Jurkat, Clone E6-1 (cell line): ENCODE measurements at regions not wholly inside any gene's neighbourhood (a gene's known extent, or its start where the extent isn't known, plus 50 kb on each side); places are given as distances from the start of the nearest gene placed in this dataset.
A peak's percentile ranks its signal among the peaks of the same experiment; 100 is the strongest.

Experiments used
- DNase-seq: peaks from one replicate; pipeline ENCODE4 v3.0.0-alpha.2; 2011; ENCODE audit warnings: low read depth, low spot score
- H3K4me3 ChIP-seq: 2 replicates; pipeline ENCODE4 v1.5.1; 2011; ENCODE audit warnings: mild to moderate bottlenecking, low read length, control low read depth, moderate library complexity

DNA sequence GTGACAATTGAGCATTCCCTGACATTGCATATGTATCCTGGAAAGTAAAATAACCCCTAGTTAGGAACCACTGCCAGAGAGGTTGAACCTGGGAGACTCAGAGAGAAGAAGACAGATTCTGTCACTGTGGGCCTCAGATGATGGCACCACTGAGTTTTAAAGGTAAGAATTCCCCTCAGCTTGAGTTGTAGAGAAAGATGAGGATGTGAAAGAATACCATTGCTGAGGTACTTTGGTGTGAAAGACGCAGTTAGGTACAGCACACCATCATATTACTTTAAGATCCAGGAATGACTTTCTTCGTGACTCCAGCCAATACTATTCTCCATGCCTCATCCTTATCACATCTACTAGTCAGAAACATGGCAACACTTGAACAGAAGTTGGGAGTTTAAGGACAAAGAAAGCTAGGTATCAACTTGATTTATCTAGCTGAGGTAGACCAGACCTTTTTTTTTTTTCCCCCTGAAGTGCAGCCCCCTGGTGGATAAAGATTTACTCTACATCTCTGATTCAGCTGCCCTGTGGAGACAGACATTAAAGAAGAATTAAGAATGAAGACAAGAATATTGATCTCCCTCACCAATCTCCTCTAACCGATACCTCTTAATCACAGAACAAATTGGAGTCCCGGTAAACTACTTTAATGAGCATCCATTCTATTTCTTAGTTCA is 630.5 kb upstream of the FANCL start:
- H3K4me3 ChIP-seq: no peak overlapping the region
- peak; percentile 16 for DNase-seq

DNA sequence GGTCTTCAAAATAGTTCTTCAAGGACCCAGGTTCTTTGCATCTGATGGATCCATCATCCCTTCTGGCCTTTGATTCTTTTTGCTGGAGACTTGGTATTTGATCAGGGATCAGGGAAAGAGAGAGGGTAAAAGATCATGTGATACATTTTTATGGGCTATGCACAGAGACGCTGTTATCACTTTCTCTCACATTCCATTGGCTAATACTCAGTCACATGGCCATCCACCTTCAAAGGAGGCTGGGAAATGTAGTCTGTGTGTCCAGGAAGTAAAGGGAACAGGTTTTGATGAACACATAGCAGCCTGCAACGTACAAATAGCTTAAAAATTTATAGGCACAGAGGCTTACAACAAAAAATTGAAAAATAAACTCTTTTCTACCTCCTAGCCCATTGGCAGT is 629.6 kb upstream of the FANCL start:
- no peak overlapping the region for H3K4me3 ChIP-seq
- DNase-seq: peak; percentile 36

DNA sequence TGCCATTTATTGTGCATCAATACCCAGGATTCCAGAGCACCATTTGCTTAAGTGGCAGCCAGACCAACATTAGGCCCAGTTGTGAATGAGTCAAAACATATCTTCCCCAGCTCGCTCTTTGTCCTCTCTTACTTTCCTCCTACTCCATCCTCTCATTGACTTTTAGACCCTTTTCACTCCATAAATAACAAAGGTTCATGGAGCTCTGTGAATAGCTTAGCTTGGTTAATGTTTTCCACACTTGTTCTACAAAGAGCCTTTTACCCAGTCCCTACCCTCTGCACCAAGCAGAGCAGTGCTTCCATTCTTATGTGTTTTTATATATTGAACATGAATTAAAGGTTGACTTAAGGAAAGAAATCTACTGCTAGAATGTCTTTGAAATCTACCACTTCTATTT is 625.8 kb upstream of the FANCL start:
- no peak for DNase-seq
- H3K4me3 ChIP-seq: no peak overlapping the region

DNA sequence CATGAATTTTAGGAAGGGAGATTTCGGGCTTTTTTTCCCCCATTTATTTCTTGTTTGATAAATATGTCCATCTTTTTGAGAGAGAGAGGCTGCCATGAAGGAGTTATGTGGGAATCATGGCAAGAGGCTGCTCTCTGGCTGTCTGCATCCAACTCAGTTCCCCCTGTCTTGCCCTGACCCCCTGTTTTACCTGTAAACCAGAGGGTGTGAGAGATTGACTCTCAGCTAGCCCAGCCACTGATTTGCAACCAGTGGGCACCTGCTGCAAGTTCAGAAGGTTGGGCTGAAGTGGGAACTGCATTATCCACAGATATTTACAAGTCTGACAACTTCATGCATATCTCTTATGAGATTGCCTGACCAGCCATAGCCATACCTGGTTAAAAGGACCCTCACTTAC is 625.4 kb upstream of the FANCL start:
- H3K4me3 ChIP-seq: no peak overlapping the region
- DNase-seq: no peak

DNA sequence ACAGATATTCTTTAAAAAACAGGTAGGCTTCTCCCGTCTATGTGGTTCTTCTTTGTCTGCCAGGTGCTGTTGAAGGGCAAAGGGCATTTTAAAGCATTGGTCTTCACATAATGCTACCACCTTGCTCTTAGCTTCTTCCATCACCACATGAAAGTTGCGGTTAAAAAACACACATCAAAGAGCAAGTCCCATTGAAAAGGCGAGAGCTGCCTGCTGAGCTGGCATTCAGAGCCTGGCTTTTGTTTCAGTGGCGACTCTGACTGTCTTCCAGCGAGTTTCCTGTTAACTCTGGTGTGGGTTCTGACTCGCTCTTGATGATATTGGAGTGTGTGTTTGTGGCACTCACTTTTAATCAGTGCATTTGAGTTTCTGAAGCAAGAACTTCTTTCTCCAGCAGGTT is 624.9 kb upstream of the FANCL start:
- no peak overlapping the region for H3K4me3 ChIP-seq
- peak; percentile 69 for DNase-seq

DNA sequence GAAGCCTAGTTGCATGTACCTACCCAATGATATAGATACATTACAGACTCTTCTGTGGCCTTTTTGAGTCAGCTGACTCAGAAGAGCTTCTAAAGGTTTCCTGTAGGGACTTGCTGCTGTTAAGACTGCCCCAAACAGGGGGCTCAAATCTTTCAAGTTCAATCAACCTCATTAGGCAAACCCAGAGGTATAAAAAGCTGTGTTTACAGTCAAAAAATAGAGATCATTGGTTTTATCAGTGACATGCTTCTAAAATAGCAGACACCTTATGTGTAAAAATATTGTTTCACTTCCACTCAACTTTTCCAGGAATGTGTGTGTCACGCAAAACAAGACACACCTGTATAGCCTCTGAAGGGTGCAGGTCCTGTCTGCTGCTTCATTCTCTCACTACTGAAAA is 624.3 kb upstream of the FANCL start:
- DNase-seq: no peak
- no peak overlapping the region for H3K4me3 ChIP-seq

DNA sequence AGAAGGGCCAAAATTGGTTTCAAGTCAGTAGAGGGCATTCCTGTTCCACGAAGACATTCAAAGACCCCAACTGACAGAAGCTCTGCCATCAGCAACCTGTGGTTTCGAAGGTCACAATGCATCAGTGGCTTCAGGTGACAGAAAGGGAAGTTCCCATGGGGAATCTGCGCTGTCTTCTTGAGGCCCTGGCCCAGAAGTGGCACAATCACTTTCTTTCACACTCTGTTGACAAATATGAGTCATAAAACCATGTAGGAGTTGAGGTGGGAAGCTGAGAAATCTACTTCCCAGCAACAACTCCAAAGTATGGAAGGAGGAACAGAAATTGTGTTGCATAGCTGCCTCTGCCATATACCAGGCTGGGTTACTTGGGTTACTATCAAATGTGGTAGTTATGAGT is 621.1 kb upstream of the FANCL start:
- DNase-seq: no peak
- H3K4me3 ChIP-seq: no peak overlapping the region

DNA sequence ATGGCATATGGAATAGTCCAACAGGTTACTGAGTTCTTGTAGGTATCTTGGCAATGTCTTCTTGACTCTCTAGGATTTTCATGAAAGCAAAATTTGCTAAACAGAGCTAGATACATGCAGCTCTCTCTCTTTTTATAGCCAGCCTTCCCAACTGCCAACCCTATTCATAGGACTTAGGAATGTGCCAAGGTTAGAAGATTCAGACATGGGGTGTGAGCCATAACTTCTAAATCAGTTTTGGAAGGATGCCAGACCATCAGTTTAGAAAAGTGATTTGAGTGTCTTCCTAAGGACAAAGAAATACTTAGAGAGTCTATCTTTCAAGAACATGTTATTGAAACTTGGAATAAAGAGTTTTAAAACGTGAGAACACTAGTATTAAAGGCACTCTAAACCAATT is 619.5 kb upstream of the FANCL start:
- H3K4me3 ChIP-seq: no peak overlapping the region
- DNase-seq: no peak

DNA sequence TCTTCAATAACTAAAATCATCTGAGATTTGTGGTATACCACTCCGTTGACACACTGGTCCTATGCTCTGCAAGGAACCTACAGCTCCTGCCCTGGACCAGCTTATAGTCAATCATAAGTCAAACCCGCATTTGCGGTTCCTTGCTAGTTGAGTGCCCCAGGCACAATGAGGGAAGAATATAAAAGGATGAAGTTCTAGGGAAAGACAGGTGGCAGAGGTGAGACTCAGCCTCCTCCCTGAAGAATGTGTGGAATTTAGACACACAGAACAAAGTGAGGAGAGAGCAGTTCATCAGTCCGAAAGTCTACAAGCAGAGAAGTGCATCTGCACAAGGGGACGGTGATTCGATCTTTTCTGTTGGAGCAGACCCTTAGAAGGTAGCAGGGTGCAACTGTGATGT is 615.0 kb upstream of the FANCL start:
- no peak overlapping the region for H3K4me3 ChIP-seq

DNA sequence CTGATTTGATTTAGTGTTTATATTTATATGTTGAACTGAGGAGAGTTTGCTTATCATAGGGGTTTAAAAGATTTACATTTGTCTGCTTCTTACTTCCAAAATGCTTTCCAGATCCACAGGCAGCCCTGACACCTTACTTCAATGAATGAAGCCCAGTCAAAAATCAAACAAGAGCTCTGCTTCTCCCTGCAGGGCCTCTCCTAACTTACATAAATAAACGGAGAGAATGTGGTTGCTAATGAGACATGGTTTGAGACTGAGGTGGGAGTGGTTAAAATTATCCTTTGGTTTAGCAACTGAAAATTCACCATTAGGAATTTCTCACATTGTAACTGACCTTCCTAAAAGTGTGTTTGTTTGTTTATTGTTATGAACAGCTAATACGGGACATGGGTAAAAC is 612.3 kb upstream of the FANCL start:
- no peak for DNase-seq
- H3K4me3 ChIP-seq: no peak overlapping the region

More for the DNA sequence above, 615.0 kb upstream of the FANCL start:
- no peak for DNase-seq

DNA sequence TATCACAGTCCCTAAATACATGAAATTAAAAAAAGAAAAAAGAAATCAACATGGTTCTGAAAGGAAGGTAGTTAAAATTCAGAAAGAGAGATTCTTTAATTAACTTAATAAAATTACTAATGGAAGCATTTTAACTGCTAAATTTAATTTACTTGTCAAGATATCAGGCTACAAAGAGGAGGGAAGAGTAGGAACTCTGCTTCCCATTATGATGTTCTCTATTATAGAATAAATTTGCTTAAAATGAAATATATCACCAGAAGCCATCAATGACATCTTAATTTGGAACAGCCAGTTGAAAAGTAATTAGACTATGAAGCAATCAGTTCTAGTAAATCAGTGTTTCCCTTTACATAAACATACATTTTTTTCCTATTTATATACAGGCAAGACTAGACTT is 611.8 kb upstream of the FANCL start:
- no peak overlapping the region for H3K4me3 ChIP-seq
- no peak for DNase-seq

DNA sequence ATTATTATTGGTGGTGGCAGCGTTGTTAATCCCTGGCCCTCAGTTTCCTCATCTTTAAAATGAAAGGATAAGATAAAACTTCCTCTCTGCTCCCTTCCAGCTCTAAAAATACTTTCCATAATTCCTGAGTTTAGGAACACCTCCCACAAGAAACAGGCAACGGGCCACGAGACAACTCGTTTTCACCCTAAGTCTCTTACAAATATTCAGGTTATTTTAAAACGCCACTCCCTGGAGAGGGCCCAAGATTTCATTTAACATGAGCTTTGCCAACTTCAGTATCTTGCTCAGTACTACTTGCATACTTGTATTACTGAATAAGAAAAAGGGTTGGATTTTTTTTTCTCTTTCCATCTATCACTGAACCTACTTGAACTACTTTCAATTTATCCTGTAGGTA is 611.1 kb upstream of the FANCL start:
- no peak for DNase-seq
- H3K4me3 ChIP-seq: no peak overlapping the region

DNA sequence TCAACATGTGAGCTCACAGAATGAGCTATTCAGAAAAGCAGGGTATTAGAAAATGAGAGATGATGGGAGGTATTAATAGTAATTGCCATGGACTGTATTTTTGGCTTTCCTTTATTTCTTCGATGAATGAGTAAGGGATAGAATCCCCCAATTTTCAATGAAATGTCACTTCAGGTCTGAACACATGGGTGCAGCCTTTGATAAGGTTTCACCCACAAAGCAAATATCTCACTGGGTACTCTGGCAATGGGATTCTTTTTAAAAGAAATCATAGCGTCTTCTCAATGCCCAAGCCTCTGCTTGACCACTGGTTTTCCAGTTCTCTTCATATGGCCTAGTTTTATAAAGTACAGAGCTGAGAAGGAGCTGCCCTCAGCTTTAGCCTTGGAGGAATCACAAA is 610.5 kb upstream of the FANCL start:
- no peak overlapping the region for H3K4me3 ChIP-seq
- DNase-seq: no peak

DNA sequence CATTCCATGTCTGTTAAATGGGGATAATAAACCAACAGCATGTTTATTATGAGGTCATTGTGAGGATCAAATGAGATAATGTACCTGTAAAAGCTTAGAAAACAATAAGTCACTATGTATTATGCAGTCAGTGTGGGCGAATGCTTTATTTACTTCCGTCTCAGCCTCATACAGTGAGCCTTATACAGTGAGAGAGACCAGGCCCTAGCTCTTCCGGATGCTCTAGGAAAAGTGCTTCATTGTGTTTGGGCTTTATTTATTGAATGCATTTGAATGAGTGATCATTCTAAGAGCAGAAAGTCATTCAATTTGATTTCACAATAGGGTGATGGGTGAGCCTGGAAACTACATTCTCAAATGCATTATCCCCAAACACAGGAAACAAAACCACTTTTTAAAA is 603.9 kb upstream of the FANCL start:
- H3K4me3 ChIP-seq: no peak overlapping the region
- no peak for DNase-seq

DNA sequence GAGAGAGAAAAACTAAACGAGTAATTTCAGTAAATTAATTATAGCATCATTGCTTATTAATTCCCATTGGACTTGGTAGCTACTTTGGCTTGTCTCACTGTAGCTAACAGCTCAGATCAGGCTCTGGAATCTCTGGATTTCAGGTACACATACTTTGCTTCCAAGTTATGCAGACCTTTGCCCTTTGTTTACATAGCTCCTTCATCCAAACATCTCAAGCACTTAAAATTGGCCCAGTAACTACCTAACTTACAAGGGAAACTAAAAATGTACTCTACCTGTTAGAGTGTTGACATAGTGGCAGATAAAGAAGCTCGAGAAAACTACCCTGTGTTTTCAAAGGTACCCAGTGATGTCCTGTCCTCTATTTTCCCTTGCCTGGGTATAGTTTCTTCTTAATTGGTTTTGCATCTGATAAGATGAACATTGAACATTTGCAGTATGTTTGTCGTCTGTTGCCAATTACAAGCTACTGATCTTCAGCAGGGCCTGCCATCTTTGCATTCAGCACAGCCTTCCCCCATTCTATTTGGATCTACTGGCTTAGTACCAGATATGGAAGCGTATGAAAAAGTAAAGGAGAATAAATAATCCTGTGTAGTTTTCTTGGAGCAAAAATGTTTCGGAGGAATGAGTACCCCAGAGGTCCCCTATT is 601.5 kb upstream of the FANCL start:
- H3K4me3 ChIP-seq: no peak overlapping the region
- no peak for DNase-seq

DNA sequence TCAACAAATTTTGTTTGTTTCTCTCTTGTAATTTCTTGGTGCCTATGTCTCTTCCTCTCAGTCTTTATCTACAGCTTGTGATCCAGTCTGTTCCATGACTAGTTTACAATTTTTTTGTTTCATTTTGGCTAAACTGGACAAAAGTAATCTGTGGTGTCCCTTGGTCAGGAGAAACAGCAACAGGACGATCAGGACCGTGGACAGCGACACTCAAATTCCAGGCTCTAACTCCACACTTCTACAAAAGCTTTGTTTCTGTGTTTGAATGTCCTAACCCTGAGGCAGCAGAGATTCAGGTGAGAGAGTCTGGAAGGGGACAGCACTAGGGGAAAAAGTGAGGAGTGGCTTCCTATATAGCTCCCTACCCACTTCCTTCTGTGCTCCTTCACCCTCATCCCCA is 593.3 kb upstream of the FANCL start:
- DNase-seq: peak; percentile 16
- H3K4me3 ChIP-seq: no peak overlapping the region

DNA sequence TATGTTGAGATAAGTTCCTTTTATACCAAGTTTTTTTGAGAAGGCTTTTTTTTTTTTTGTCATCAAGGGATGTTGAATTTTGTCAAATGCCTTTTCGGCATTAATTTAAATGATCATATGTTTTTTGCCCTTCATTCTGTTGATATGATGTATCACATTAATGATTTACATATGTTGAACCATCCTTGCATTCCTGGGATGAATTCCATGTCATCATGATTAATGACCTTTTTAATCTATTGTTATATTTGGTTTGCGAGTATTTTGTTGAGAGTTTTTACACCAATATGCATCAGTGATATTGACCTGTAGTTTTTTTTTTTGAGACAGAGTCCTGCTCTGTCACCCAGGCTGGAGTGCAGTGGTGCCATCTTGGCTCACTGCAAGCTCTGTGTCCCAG is 585.7 kb upstream of the FANCL start:
- no peak overlapping the region for H3K4me3 ChIP-seq
- no peak for DNase-seq

DNA sequence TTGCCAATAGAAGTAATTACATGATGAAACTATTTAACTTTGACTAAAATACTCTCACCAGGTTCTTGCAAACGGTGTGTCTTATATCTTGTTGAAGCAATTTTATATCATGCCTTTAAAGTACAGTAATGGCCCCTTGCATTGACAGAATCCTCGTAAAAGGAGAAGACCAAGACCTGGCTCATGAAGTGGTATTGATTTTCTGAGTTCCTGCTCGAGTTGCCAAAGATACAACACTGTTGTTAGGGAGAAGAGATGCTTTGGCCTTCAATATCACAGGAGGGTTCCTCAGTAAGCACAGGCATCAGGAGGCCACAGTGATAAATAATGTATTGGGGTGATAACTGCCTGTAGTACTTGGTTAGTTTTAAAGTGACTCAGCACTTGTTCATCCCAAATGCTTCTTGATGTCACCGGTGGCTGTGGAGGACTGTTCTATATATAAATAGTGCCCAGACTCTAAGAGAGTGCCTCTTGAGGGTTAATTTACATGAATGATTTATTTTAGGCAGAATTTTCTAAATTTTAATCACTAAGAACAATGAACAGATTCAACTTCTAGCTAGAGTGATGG is 571.7 kb upstream of the FANCL start:
- no peak overlapping the region for H3K4me3 ChIP-seq
- DNase-seq: no peak

DNA sequence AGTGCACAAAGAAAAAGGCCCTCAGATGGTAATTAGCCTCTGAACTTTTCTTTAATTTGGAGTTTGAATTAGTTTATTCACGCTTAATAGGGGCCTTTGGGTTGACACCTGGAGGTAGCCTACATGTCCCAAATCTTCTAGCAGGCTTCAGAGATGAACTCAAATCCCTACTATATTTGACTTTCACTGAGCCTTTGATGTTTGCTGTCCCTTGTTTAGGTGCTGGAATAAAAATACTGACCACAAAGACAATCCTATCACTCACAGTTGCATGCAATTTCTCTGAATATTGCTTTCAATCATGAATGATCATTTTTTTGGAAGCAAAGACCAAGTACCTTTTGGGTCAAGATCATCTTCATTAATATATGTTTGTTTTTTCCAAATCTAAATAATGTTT is 564.0 kb upstream of the FANCL start:
- no peak for DNase-seq
- no peak overlapping the region for H3K4me3 ChIP-seq

DNA sequence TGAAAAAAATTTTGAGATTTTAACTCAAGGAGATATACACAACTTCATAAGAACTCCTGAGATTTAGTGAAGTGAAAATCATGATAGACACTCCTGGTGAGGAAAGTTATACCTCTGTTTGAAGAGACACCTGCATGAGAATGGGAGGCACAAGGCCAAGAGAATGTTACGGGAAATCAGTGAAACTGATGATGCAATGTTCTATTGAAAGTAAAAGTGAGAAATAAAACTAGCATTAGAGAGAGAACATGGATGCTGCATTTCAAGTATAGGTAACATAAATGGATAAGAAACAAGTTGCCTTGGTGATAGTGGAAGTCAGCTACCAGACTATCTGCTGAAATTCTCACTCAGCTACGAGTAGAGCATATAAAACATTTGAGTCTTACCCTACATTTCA is 562.1 kb upstream of the FANCL start:
- H3K4me3 ChIP-seq: no peak overlapping the region
- DNase-seq: no peak

DNA sequence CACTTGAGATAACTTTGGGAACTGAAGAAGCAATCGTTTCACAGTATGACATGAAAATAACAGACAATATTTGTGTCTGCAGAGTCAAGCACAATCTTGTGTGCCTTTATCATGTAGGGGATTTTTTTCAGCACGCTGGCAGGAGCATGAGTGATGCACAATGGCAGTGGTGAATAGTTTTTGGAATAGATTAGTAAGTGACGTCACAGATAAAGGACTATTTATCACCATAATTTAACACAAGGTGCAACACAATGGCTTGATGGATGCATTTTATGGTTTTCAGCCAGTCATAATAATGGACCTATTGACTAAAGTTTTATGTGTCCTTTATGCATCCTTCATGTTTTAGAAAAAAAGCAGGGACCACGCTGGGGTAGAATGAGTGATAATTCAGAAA is 559.8 kb upstream of the FANCL start:
- H3K4me3 ChIP-seq: no peak overlapping the region
- no peak for DNase-seq
